ENCODE measurements at regions not wholly inside any gene's neighbourhood (a gene's known extent, or its start where the extent isn't known, plus 50 kb on each side); places are given as distances from the start of the nearest gene placed in this dataset.

DNA sequence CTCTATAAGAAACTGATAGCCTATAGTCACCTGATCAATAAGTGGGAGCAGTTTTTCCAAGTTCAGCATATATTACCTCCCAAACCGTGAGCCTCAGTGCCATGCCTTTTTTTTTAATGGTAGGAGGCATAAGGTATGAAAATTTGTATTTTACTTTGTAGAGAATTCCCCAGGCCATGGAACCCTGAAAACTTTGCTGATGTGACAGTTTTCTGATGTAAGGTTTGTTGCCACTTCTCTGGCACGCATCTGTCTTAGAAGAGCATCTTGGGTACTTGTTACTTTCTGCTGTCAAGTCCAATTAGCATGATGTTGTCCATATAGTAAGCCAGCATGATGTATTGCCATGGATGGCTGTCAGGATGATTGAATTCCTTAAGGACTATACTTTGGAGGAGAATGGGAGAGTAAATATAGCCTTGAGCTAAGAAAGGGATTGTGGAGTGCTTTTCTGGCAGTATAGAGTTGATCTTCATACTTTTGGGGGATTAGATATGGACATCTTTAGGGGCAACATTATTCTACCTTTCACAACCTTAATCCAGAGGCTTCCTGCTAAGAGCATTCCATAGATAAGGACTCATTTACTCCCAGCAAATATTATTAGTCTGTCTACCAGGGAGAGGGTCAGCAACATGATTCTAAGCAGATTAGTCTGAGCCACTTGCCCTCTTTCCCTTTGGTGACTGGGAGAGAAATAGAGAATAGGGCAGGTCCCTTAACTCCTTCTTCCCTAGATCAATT is 389.6 kb downstream of the YTHDC2 start:
- Histone ChIP-seq H3K27ac (no peak overlapping the region), H3K4me3 (no peak overlapping the region), H3K27me3 (replicated peaks in 1 of 7) (no peaks in the 10 kb centered on the region), H3K9me3 (peaks cover 0 to 5% (median 0%) of the 10 kb centered on the region in 8 donors), H3K36me3 (no peaks in the 10 kb centered on the region), H3K4me1 (no peaks in the 10 kb centered on the region)
- TF ChIP-seq POLR2A (IDR thresholded peaks at IDR 0.05) = no peak
- TF ChIP-seq CTCF (IDR thresholded peaks at IDR 0.05 in 8 of 11, conservative IDR thresholded peaks at IDR 0.05 in 3 of 11) = no peak
- no peak for TF ChIP-seq POLR2AphosphoS5 (IDR thresholded peaks at IDR 0.05)
- WGBS, 5 donors = 53 to 72% (median 54%) methylated on average over 2 of the region's 2 CpGs
- no peak for DNase-seq
- intact Hi-C loops (cut with DNase I; ENCODE audit: low total_unique reads) = no loop called here

DNA sequence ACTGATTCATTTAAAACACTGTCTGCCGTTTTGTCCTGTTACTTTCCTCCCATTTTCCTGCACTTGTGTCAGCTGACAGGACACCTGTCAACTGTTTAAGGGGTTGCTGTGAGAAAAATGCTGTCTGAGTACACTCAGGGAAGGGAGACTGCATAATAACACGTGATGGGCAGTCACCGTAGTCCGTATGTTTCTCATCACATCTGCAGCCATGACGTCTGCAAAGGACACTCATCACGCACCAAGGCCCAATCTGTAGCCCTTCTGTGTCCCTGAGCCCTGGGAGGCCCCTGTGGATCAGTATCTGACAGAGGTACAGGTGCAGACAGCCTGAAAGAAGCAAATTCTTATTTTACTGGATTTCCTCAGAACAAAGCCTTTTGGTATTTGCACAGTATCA is 396.3 kb downstream of the YTHDC2 start:
- no peaks in the 10 kb centered on the region for H3K4me1 ChIP-seq
- TF ChIP-seq CTCF (IDR thresholded peaks at IDR 0.05 in 8 of 11, conservative IDR thresholded peaks at IDR 0.05 in 3 of 11) (no peak), POLR2AphosphoS5 (IDR thresholded peaks at IDR 0.05) (no peak), POLR2A (IDR thresholded peaks at IDR 0.05) (no peak)
- no peaks in the 10 kb centered on the region for H3K36me3 ChIP-seq
- DNase-seq = no peak
- H3K27ac ChIP-seq = no peak overlapping the region
- no peak overlapping the region for H3K4me3 ChIP-seq
- WGBS, 5 donors = 69 to 77% (median 70%) methylated on average over 6 of the region's 6 CpGs
- peaks cover 0 to 5% (median 0%) of the 10 kb centered on the region in 8 donors for H3K9me3 ChIP-seq
- intact Hi-C loops (cut with DNase I; ENCODE audit: low total_unique reads) = no loop called here
- no peaks in the 10 kb centered on the region for H3K27me3 ChIP-seq (replicated peaks in 1 of 7)

DNA sequence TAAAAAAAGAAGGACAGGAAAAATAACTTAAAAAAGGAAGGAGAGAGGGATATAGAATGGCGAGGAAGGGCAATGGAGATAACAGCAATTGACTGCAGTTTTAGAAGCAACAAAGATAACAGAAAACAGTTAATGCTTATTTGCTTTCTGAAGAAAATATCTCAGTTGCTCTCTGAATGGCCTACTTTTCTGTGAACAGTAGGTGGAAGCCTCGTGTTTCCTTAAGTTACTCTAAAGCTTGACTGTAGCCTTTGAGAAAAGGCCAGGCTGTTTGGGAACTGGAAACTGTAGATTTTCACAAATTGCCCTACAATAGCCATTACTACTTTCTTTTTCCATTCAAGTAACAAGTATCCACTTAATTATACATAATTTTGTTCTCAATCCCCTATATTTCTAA is 404.5 kb downstream of the YTHDC2 start:
- no peaks in the 10 kb centered on the region for H3K9me3 ChIP-seq
- H3K36me3 ChIP-seq = no peaks in the 10 kb centered on the region
- DNase-seq = no peak
- H3K27ac ChIP-seq = no peak overlapping the region
- no peaks in the 10 kb centered on the region for H3K27me3 ChIP-seq (replicated peaks in 1 of 7)
- intact Hi-C loops (cut with DNase I; ENCODE audit: low total_unique reads) = no loop called here
- no peaks in the 10 kb centered on the region for H3K4me1 ChIP-seq
- no peak for TF ChIP-seq CTCF (IDR thresholded peaks at IDR 0.05 in 8 of 11, conservative IDR thresholded peaks at IDR 0.05 in 3 of 11)
- no peak for TF ChIP-seq POLR2A (IDR thresholded peaks at IDR 0.05)
- TF ChIP-seq POLR2AphosphoS5 (IDR thresholded peaks at IDR 0.05) = no peak
- no peak overlapping the region for H3K4me3 ChIP-seq
- 33 to 51% (median 36%) methylated on average over 2 of the region's 2 CpGs for WGBS, 5 donors

DNA sequence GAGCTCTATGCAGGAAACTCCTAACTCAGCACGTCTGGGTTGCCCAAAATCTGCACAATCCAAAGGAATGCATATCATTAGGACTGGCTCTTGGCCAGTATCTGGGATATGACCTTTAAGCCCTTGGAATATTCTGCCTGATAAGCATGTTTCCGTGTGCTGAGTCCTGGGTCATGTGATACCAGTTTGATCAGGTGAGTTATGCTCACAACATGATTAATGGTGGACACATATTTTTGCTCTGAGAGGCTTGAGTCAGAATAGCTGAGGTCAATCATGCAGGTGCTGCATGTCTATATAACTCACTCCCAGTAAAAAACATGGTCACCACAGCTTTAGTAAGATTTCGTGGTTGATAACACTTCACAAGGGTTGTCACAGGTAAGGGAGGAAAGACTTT is 408.8 kb downstream of the YTHDC2 start:
- Histone ChIP-seq H3K27ac (no peak overlapping the region), H3K36me3 (no peaks in the 10 kb centered on the region), H3K9me3 (no peaks in the 10 kb centered on the region), H3K4me1 (no peaks in the 10 kb centered on the region), H3K4me3 (no peak overlapping the region), H3K27me3 (replicated peaks in 1 of 7) (no peaks in the 10 kb centered on the region)
- DNase-seq = no peak
- TF ChIP-seq POLR2A (IDR thresholded peaks at IDR 0.05) (no peak), CTCF (IDR thresholded peaks at IDR 0.05 in 8 of 11, conservative IDR thresholded peaks at IDR 0.05 in 3 of 11) (no peak), POLR2AphosphoS5 (IDR thresholded peaks at IDR 0.05) (no peak)
- 48 to 75% (median 61%) methylated on average over 3 of the region's 3 CpGs for WGBS, 5 donors
- intact Hi-C loops (cut with DNase I; ENCODE audit: low total_unique reads) = no loop called here
